GM19035 (cell line): ENCODE measurements at regions not wholly inside any gene's neighbourhood (a gene's known extent, or its start where the extent isn't known, plus 50 kb on each side); places are given as distances from the start of the nearest gene placed in this dataset.
"Not testable (repeated sequence)": the region's sequence is repeated elsewhere in the genome, so short reads cannot be mapped to it uniquely, and the experiment has no call there.

Source experiments
- ATAC-seq: cut with Tn5 transposase; IDR thresholded peaks from one replicate; pipeline ENCODE4 v1.9.1; 2021; ENCODE audit not compliant: unreplicated experiment

GRCh38 chr18:77369644-77370043 lies 120.0 kb downstream of the GALR1 start:
- ATAC-seq: no peak

- no peak for ATAC-seq
Measured at GRCh38 chr18:77373730-77374445, 124.2 kb downstream of the GALR1 start.

- no peak for ATAC-seq
Measured at GRCh38 chr18:77374446-77374805, 124.8 kb downstream of the GALR1 start.

DNA sequence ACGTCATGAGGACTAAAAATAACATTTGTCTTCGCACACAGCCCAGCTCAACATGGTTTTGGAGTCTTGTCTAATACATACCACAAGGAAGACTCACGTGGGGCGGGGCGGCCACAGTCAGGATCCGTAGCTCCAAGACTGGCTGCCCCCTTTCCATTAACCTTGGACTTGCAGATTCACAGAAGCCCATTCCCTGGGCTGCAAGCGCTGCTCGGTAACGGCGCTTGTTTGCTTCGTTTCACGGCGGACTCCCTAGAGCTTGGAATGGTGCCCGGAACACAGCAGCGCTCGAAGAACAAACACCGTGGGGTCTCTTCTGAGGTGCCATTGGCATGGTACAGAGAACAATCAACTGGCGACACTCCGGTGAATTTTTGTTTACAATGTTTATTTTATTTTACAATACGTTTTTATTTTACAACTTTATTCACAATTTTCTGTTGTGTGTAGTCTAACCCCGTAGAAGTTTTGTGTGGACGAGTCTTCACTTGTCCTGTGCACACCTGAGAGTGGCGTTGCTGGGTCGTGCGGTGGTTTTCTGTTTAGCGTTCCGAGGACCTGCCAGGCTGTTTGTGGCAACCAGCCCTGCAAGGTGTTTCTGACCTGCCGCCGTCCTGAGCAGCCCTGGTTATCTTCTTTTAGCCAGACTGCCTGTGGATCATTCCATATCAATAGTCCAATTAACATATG lies 126.5 kb downstream of the GALR1 start:
- no peak for ATAC-seq

DNA sequence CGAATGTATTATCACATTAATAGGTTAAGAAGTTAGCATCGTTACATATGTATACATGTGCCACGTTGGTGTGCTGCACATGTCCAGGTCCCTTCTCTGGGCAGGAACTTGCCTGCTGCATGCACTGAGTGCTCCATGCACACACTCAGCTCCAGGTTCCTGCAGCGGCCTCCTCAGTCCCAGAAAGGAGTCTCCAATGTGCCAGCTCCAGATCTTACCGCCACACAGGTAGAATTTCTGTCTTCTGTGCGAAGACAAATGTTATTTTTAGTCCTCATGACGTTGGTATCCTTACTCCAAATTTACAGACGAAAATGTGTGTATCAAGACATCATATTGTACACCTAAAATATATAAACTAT lies 127.1 kb downstream of the GALR1 start:
- ATAC-seq: no peak

- no peak for ATAC-seq
Measured at GRCh38 chr18:77377813-77378212, 128.2 kb downstream of the GALR1 start.

DNA sequence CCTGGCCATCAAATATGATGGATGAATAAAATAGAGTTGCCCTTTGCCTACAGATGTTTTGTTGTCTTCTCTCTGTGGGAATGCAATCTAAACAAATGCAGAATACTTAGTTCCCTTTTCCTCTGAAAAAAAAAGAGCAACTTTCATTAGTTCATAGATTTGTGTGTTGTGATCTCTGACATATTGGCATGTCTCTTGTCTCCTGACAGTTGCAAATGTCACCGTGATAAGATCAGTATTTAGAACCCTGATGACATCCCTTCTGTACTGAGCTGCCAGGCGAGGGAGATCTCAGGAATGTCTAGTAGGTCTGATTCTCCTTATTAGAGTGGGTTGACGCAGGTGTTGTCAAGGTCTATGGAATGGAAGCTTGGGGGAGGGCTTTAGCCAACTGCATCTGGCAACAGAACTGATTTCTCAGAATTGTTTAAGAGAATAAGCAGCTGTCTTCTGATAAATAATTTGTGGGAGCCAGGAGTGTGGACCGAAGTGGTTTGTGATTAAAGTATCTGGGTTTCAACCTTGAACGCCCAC lies 130.4 kb downstream of the GALR1 start:
- no peak for ATAC-seq

GRCh38 chr18:77380695-77381094 lies 131.0 kb downstream of the GALR1 start:
- no peak for ATAC-seq

DNA sequence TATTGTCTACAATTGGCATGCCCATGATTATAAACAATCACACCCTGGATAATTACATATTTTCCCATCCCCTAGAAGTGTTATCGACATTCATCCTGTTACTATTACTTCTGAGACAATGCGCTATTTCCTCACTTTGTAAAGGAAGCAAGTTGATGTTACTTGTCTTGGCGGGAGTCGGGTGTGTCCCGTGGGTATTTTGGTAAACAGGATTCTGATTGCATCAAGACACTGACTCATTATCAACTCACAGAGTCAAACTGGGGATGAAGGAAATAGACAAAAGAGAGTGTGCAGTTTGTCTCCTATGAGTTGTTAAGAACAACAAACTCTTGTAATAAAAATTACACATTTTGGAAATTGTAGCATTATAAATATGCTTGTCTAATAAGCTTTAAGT lies 142.7 kb downstream of the GALR1 start:
- ATAC-seq: no peak

DNA sequence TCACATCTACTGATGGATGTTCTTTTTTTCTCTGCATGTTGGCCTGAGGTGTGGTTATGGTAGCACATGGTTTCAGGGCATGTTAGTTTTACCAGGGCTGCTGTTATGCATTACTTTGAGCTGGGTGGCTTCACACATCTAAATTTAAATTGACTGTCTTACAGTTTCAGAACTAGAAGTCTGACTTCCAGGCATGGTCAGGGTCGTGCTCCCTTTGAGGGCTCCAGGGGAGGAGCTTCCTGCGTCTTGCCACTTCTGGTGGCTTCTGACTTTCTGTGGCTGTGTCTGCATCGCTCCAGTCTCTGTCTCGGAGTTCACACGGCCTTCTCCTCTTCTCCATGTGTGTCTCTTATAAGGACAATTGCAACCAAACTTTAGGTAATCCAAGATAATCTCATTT lies 143.9 kb downstream of the GALR1 start:
- no peak for ATAC-seq

- ATAC-seq: no peak
Measured at GRCh38 chr18:77395953-77396352, 146.3 kb downstream of the GALR1 start.

GRCh38 chr18:77397056-77397455 lies 147.4 kb downstream of the GALR1 start:
- no peak for ATAC-seq

GRCh38 chr18:77397617-77398016 lies 148.0 kb downstream of the GALR1 start:
- no peak for ATAC-seq

GRCh38 chr18:77400561-77400960 lies 150.9 kb downstream of the GALR1 start:
- ATAC-seq: no peak

- ATAC-seq: no peak
Measured at GRCh38 chr18:77401173-77401572, 151.5 kb downstream of the GALR1 start.

GRCh38 chr18:77403969-77404535 lies 154.4 kb downstream of the GALR1 start:
- no peak for ATAC-seq

DNA sequence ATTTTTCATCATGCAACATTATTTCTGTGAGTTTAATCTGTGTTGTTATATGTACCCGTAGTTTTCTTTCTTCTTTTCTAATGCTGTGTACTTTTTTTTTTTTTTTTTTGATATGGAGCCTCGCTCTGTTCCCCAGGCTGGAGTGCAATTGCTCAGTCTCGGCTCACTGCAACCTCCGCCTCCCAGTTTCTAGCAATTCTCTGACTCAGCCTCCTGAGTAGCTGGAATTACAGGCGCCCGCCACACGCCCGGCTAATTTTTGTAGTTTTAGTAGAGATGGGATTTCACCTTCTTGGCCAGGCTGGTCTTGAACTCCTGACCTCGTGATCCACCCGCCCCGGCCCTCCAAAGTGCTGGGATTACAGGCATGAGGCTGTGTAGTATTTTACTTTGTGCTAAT lies 155.4 kb downstream of the GALR1 start:
- ATAC-seq: no peak

DNA sequence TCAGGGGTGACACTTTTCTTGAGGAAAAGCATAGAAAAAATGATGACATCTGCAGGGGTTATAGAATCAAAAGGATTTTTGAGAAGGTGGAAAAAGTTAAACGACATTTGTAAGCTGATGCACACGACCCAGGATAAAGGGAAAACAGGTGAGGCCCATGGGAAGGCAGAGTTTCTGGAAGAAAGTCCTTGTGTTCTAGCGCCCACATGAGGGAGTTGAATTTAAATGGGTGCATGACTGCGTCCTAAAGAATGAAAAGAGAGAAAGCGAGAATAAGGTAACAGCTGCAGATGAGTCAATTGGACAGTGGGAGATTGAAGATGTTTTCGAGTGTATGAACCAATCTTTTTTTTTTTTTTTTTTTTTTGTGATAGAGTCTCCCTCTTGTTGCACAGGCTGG lies 158.1 kb downstream of the GALR1 start:
- ATAC-seq: no peak

GRCh38 chr18:77421546-77421945 lies 171.9 kb downstream of the GALR1 start:
- ATAC-seq: not testable (repeated sequence)

DNA sequence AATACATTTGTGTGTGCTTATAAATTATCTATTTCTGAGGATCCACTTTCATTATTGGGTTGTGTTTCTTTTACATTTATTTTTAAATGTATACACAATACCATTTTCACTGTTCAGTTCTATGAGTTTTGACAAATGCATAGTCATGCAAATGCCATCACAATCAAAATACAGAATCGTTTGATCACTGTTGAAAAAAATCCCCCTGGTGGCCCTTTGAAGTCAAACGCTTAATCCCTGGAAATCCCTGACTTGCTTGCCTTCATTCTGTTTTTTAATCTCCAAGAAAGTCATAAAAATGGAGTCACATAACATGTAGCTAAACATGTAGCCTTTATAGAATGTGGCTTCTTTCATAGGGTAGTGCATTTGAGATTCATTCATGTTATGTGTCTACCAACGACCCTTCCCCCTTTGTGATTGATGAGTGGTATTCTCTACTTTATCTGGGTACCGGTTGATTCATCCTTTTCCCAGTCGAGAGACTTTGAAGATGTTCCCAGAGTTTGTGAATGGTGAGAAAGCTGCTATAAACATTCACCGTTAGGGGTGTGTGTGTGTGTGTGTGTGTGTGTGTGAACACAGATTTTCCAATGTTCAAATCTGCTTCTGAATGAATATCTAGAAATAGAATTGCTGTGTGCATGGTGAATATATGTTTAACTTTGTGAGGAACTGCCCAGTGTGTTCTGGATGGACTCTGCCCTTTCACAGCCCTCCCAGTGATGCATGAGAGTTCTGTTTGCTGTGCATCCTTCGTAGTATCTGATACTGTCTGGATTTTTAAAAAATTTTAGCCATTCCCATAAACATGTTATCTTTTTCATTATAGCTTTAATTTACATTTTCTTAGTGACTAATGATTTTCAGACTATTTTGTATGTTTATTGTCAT lies 173.6 kb downstream of the GALR1 start:
- ATAC-seq: no peak

- no peak for ATAC-seq
Measured at GRCh38 chr18:77433076-77433475, 183.4 kb downstream of the GALR1 start.
